HG03378 (cell line): ENCODE measurements at regions not wholly inside any gene's neighbourhood (a gene's known extent, or its start where the extent isn't known, plus 50 kb on each side); places are given as distances from the start of the nearest gene placed in this dataset.

Source experiments
- ATAC-seq: cut with Tn5 transposase; IDR thresholded peaks from one replicate; pipeline ENCODE4 v1.9.1; 2021; ENCODE audit warnings: mild to moderate bottlenecking, moderate library complexity; ENCODE audit not compliant: unreplicated experiment

DNA sequence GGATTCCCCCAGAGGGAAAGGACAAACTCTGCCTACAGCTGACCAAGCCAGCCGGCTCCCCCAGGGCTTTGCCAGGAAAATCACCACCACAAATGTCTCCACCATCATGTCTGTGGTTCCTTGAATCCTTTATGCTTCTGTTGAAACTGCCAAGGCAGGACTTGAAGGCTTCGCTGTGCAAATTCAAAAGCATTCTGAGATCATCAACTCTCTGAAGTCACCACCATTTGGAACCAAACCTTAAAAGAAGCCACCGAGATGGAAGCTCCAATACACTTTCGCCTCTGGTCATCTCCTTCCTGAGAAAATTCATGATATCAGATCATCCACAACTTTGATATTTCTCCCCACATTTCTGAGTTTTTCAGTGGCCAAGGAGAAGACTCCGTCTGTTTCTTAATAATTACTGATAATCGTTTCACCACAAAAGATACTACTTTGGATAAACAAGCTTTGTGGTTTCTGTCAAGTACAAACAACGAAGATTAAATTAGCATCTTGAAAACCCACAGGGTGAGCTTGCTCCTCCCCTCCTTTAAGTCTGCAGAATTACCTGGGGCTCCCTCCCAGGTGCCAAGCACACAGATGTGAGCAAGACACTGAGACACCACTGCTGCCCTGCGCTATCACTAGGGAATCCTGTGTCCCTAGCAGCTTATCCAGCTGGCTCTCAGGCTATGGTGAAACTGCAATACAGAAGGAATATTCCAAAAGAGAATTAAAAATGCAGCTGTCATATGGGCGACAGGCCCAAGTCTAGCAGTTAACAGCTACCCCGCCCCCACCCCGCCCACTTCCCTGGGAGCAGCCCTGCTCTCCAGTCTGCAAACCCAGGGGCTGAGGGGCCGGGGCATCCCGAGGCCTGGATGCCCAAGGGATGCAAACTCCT is 125.0 kb upstream of the TBL1X start:
- no peak for ATAC-seq

DNA sequence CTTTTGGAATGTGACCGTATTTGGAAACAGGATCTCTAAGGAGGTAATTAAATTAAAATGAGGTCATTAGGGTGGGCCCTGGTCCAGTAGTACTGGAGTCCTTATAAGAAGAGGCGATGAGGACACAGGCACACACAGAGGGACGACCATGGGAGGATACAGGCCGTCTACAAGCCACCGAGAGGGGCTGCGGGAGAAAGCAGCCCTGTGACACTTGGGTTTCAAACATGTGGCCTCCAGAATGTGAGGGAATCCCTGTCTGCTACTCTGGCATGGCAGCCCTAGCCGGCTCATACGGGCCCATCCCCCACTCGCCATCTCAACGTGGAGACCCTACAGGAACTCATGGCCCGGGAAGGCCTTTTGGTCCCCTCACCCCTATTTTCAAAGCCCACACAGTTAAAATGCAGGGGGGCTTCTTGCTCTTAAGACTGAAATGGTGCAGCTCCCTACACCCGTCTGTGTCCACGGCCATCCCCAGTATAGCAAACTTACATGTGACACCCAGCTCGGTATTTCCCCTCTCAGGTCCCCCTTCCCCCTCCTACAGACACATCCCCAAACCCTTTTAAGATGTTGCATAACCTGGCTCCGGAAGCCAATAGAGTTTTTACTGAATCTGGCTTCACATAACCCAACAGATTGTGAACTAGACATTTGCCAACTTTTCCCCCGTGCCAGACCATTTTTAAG is 124.1 kb upstream of the TBL1X start:
- no peak for ATAC-seq

DNA sequence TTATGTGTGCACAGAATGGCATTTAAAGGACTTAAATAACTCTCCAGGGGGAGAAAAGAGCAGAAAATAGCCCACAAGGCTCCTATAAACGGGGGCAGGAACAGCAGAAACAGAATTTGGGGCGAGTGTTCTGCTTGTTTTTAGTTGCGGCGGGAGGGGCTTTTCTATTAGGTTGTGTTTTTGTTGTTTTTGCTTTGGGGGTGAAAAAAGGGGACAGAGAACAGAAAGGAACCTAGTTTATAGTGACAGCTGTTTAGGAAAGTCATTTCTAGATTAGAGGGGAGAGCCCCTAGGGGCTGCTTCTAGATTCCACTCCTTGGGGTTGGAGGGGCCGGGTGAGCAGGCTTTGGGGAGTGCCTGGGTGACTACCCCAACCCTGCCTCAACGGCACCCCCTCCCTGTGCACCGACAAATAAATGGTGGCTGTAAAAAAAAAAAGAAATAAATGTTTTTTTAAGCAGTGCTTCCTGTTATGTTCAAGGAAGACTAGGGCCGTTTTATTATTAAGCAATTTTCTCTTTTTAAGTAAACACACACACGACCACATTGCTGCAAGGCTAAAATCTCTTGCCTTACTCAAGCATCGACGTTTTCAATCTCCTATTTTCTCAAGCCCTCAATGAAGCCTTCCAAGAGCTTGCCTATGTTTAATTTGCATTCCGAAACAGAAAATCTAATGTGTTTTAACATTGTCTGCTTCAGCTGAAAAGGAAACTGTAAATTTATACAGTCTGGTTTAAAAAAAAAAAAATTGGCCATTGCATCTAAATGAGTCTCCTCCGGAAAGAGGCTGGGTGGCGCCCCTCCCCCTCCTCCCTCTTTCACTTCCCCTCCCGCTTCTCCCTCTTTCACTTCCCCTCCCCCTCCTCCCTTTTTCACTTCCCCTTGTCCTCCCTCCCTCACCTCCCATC is 123.3 kb upstream of the TBL1X start:
- ATAC-seq, result peak; percentile 91

DNA sequence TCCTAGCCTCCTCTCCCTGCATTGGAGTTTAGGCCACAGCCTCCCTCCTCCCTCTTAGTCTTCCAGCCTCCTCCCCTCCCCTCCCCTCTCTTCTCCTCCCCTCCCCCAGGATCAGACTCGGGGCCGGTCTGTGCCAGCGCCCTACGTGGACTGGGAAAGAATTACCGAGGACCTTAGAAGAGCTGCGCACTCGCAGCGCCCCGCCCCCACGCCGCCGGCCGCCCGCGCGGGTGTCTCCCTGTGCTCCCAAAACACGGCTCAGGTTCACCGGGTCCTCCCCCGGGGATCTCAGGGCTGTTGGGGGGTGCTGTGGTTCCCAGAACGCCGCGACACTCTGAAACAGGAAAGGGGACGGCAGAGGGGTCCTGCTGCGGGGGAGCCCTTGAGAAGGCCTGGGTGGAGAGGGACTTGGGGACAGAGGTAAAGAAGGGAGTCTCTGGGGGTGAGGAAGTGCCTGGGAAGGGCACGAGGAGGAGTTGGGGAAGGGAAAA is 122.3 kb upstream of the TBL1X start:
- no peak for ATAC-seq

DNA sequence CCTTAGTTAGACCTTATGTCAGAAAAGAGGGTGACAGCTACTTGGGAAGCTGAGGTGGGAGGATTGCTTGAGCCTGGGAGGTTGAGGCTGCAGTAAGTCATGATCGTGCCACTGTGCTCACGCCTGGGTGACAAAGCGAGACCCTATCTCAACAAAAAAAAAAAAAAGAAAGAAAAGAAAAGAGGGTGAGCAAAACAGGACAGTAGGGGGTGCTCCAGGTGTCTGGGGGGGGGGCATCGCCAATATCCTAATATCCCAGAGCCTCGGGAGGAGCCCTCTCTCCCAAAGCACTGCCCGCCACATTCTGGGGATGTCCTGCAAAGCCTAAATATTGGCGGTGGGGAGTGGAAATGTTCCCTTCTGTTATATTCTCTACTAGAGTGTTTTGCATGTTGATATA is 120.9 kb upstream of the TBL1X start:
- no peak for ATAC-seq

- no peak for ATAC-seq
Observed at GRCh38 chrX:9345957-9346356, 118.9 kb upstream of the TBL1X start.

- ATAC-seq, result no peak
Observed at GRCh38 chrX:9349572-9350494, 115.0 kb upstream of the TBL1X start.

- no peak for ATAC-seq
Observed at GRCh38 chrX:9351126-9351525, 113.7 kb upstream of the TBL1X start.

- ATAC-seq, result peak; percentile 51
Observed at GRCh38 chrX:9352243-9352642, 112.6 kb upstream of the TBL1X start.

DNA sequence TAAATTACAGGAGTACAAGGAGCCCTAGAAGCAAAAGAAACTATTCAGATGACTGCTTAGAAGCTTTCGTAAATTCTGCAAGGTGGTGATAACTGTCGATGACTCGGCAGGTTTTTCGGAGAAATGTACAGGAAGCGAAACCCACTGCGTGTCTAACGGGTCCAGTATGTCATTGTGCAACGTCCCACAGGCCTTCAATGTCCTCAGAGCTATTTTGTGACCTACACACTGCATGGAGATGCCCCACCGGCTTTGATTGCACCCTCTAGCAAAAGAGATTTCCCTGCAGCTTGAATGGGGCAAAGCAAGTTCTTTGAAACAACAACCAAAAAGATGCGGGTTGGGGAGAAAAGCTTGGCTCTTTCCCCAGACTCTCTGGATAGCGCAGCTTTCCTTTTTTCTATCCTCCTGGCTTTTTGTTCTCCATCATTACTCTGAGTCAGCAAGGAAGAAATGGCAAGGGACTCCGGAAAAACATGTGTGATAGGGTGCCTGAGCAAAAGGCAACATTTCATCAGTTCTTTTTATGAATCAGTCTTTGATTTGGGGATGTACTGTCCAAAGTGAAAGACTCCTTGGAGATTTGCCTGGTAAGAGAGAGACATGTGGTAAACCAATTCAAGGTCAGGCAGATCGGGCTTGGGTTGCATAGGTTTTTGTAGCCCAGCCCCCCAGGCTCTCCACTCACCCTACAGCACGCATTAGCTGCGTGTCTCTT is 112.0 kb upstream of the TBL1X start:
- ATAC-seq, result peak; percentile 71

GRCh38 chrX:9354918-9355317 is 109.9 kb upstream of the TBL1X start:
- no peak for ATAC-seq

- ATAC-seq, result no peak
Observed at GRCh38 chrX:9355739-9356138, 109.1 kb upstream of the TBL1X start.

DNA sequence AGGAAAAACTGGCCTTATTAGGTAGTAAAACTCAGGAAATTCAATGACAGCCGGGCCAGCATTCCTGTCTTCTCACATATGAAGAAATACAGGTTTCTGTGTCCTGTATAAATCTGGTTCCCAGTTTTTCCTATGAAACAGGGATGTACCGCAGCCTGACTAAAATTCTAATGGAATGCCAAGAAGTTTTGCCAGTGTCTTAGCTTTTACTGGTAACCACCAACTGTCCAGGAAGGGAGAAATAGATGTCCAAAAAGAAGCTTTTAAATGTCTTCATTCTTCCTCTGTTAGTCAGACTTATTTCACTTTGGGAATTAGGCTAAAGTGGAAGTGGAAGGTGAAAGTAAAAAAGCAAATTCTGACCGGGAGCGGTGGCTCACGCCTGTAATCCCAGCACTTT is 108.0 kb upstream of the TBL1X start:
- ATAC-seq, result no peak

- no peak for ATAC-seq
Observed at GRCh38 chrX:9357518-9358114, 107.2 kb upstream of the TBL1X start.

- no peak for ATAC-seq
Observed at GRCh38 chrX:9362363-9362928, 102.4 kb upstream of the TBL1X start.

- no peak for ATAC-seq
Observed at GRCh38 chrX:9367421-9367820, 97.4 kb upstream of the TBL1X start.

DNA sequence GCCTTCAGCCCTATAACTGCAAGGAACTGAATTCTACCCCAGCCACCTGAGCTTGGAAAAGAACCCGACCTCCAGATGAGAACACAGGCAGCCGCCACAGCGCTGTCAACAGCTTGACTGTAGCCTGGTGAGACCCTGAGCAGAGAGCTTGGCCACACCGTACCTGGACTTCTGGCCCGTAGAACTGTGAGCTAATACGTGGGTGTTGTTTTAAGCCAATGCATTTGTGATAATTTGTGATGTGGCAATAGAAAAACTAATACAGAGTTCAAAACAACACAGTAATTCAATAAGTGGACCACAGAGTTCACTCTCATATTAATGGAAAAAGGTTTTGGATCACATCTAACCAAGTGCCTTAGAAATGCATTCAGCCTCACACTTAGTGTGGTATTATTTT is 96.6 kb upstream of the TBL1X start:
- ATAC-seq, result no peak

DNA sequence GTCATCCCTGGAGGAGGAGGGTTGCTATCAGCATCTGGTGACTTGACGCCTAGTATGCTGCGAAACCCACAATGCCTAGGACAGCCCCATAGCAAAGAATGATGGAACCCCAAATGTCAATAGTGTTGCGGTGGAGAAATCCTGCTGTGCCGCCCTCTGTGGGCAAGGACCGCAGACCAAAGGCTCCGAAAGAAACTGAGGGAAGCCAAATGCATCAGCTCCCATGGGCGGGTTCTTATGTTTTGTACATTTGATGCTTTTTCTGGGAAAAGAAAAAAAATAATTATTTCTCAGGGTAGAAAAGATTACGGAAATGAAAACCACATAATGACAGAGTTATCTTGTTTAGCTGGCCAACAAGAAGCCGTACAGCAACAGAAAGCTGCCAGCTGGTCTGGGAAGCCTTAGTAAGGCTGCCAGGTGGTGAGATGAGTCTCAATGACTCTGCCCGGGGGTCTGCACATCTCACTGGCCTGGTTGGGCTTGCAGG is 95.0 kb upstream of the TBL1X start:
- ATAC-seq, result no peak

- ATAC-seq, result no peak
Observed at GRCh38 chrX:9370893-9371292, 94.0 kb upstream of the TBL1X start.
